IMR-90 (cell line): ENCODE measurements at regions not wholly inside any gene's neighbourhood (a gene's known extent, or its start where the extent isn't known, plus 50 kb on each side); places are given as distances from the start of the nearest gene placed in this dataset.

Source experiments
- ATAC-seq: fragments of 200-7000 bp; cut with Tn5 transposase; 2 replicates; pipeline ENCODE4 v1.9.1; 2020; ENCODE audit warnings: low read depth, mild to moderate bottlenecking, moderate library complexity
- BruUV-seq: library from RNA; stranded (reverse); fragments of 400-500 nt; replicated peaks from 2 replicates; lab custom pipeline; 2021; lab: Mats Ljungman, UMichigan
- CTCF ChIA-PET: fragments of 300-600 bp; formaldehyde crosslinking; extraction: SDS; loops from one replicate; lab custom pipeline; 2021; ENCODE audit warnings: antibody characterized with exemption; lab: Yijun Ruan, JAX
- POLR2A ChIA-PET: fragments of 300-600 bp; sonication (Branson Sonifier 250); formaldehyde crosslinking; loops from one replicate; lab custom pipeline; 2022; ENCODE audit warnings: antibody characterized with exemption; ENCODE audit not compliant: unreplicated experiment; lab: Charles Lee
- DNase-seq: peaks from one replicate; pipeline ENCODE4 v3.0.0; 2013
- H2AFZ ChIP-seq: replicated peaks from 2 replicates; pipeline ENCODE3; 2013; ENCODE audit warnings: low read length, mild to moderate bottlenecking; ENCODE audit not compliant: poor library complexity
- H2AK5ac ChIP-seq: 2 replicates; pipeline ENCODE4 v1.6.1; 2013; ENCODE audit warnings: low read depth, low read length, inconsistent platforms
- H2AK9ac ChIP-seq: replicated peaks from 2 replicates; pipeline ENCODE3; 2013; ENCODE audit warnings: mild to moderate bottlenecking, low read depth, low read length, moderate library complexity; ENCODE audit not compliant: poor library complexity
- H2BK120ac ChIP-seq: 2 replicates; pipeline ENCODE4 v1.6.1; 2013; ENCODE audit warnings: low read depth, low read length, inconsistent platforms
- H2BK15ac ChIP-seq: 3 replicates; pipeline ENCODE4 v1.6.1; 2013; ENCODE audit warnings: low read depth, low read length, inconsistent platforms
- H2BK20ac ChIP-seq: 2 replicates; pipeline ENCODE4 v1.6.1; 2013; ENCODE audit warnings: low read depth, mild to moderate bottlenecking, inconsistent platforms, low read length, moderate library complexity
- H2BK5ac ChIP-seq: 2 replicates; pipeline ENCODE4 v1.6.1; 2013; ENCODE audit warnings: mild to moderate bottlenecking, low read depth, low read length, inconsistent platforms; ENCODE audit not compliant: poor library complexity, severe bottlenecking
- H3K14ac ChIP-seq: replicated peaks from 2 replicates; pipeline ENCODE4 v1.6.1; 2013; ENCODE audit warnings: low read depth, low read length, inconsistent platforms
- H3K18ac ChIP-seq: 2 replicates; pipeline ENCODE4 v1.6.1; 2013; ENCODE audit warnings: low read depth, low read length, control low read depth
- H3K23ac ChIP-seq: 2 replicates; pipeline ENCODE4 v1.6.1; 2013; ENCODE audit warnings: low read depth, low read length, inconsistent platforms
- H3K27ac ChIP-seq: 2 replicates; pipeline ENCODE4 v1.5.1; 2013; ENCODE audit warnings: mild to moderate bottlenecking, control low read depth, low read length; ENCODE audit not compliant: insufficient read depth
- H3K27me3 ChIP-seq: 2 replicates; pipeline ENCODE4 v1.6.1; 2013; ENCODE audit warnings: low read length; ENCODE audit not compliant: control insufficient read depth, insufficient read depth
- H3K36me3 ChIP-seq: 2 replicates; pipeline ENCODE4 v1.6.1; 2013; ENCODE audit warnings: low read length, mixed read lengths; ENCODE audit not compliant: control insufficient read depth, insufficient read depth
- H3K4ac ChIP-seq: 2 replicates; pipeline ENCODE4 v1.6.1; 2013; ENCODE audit warnings: low read depth, low read length, inconsistent platforms
- H3K4me1 ChIP-seq: 2 replicates; pipeline ENCODE4 v1.6.1; 2013; ENCODE audit warnings: low read length, mixed read lengths; ENCODE audit not compliant: control insufficient read depth, insufficient read depth
- H3K4me2 ChIP-seq: 2 replicates; pipeline ENCODE4 v1.6.1; 2013; ENCODE audit warnings: low read depth, mild to moderate bottlenecking, control low read depth, low read length, moderate library complexity
- H3K4me3 ChIP-seq: 2 replicates; pipeline ENCODE4 v1.5.1; 2013; ENCODE audit warnings: low read depth, mild to moderate bottlenecking, control low read depth, low read length, moderate library complexity; ENCODE audit not compliant: insufficient read depth
- H3K56ac ChIP-seq: 2 replicates; pipeline ENCODE4 v1.6.1; 2013; ENCODE audit warnings: low read length, inconsistent platforms; ENCODE audit not compliant: insufficient read depth; ENCODE audit errors: extremely low read depth
- H3K79me1 ChIP-seq, 2 experiments: 2 replicates each; pipeline ENCODE4 v1.6.1; 2013; ENCODE audit warnings: low read length in 2 of 2, inconsistent platforms in 1 of 2, low read depth in 1 of 2
- H3K9ac ChIP-seq: 2 replicates; pipeline ENCODE4 v1.6.1; 2013; ENCODE audit warnings: low read depth, low read length, control low read depth
- H3K9me1 ChIP-seq: 2 replicates; pipeline ENCODE4 v1.6.1; 2013; ENCODE audit warnings: low read length, inconsistent platforms; ENCODE audit not compliant: insufficient read depth
- H3K9me3 ChIP-seq: 2 replicates; pipeline ENCODE4 v1.6.1; 2013; ENCODE audit warnings: low read length; ENCODE audit not compliant: control insufficient read depth, insufficient read depth
- H4K20me1 ChIP-seq: 2 replicates; pipeline ENCODE4 v1.6.1; 2013; ENCODE audit warnings: low read length, inconsistent platforms; ENCODE audit not compliant: insufficient read depth
- H4K5ac ChIP-seq: 2 replicates; pipeline ENCODE4 v1.6.1; 2013; ENCODE audit warnings: mild to moderate bottlenecking, low read depth, low read length, control low read depth
- H4K8ac ChIP-seq, 2 experiments: 2 replicates each; pipeline ENCODE4 v1.6.1; 2013; ENCODE audit warnings: low read depth in 2 of 2, low read length in 2 of 2, control low read depth in 1 of 2, inconsistent platforms in 1 of 2
- H4K91ac ChIP-seq: 2 replicates; pipeline ENCODE4 v1.6.1; 2013; ENCODE audit warnings: low read depth, low read length, inconsistent platforms; ENCODE audit not compliant: insufficient read depth
- BHLHE40 ChIP-seq: fragments of 150-350 bp; IDR thresholded peaks from 2 replicates; pipeline ENCODE4 v1.6.1; 2016; ENCODE audit warnings: mild to moderate bottlenecking, low read depth, low read length
- CEBPB ChIP-seq: IDR thresholded peaks from 2 replicates; pipeline ENCODE4 v1.6.1; 2012; ENCODE audit warnings: low read depth, low read length, improper control_type of control experiment
- CHD1 ChIP-seq: IDR thresholded peaks from 2 replicates; pipeline ENCODE4 v1.6.1; 2012; ENCODE audit warnings: low read depth, low read length, improper control_type of control experiment
- FOS ChIP-seq: fragments of 150-350 bp; IDR thresholded peaks from 2 replicates; pipeline ENCODE4 v1.6.1; 2016; ENCODE audit warnings: low read depth, low read length
- MAFK ChIP-seq: IDR thresholded peaks from 2 replicates; pipeline ENCODE4 v1.6.1; 2012; ENCODE audit warnings: low read depth, low read length, improper control_type of control experiment
- MAZ ChIP-seq: IDR thresholded peaks from 2 replicates; pipeline ENCODE4 v1.6.1; 2012; ENCODE audit warnings: low read depth, mild to moderate bottlenecking, low read length, improper control_type of control experiment, moderate library complexity, borderline replicate concordance
- MXI1 ChIP-seq: IDR thresholded peaks from 2 replicates; pipeline ENCODE4 v1.6.1; 2012; ENCODE audit warnings: low read depth, mild to moderate bottlenecking, low read length, moderate library complexity, borderline replicate concordance
- NFE2L2 ChIP-seq: fragments of 150-350 bp; IDR thresholded peaks from 2 replicates; pipeline ENCODE4 v1.6.1; 2016; ENCODE audit warnings: low read depth, mild to moderate bottlenecking, low read length
- POLR2A ChIP-seq: IDR thresholded peaks from 2 replicates; pipeline ENCODE4 v1.6.1; 2012; ENCODE audit warnings: mild to moderate bottlenecking, low read depth, low read length
- RAD21 ChIP-seq: IDR thresholded peaks from 2 replicates; pipeline ENCODE4 v1.6.1; 2012; ENCODE audit warnings: low read length, improper control_type of control experiment
- RCOR1 ChIP-seq: IDR thresholded peaks from 2 replicates; pipeline ENCODE4 v1.6.1; 2012; ENCODE audit warnings: mild to moderate bottlenecking, low read length, improper control_type of control experiment; ENCODE audit not compliant: insufficient replicate concordance
- RFX5 ChIP-seq: IDR thresholded peaks from 2 replicates; pipeline ENCODE4 v1.8.0; 2012; ENCODE audit warnings: low read depth, mild to moderate bottlenecking, low read length, moderate library complexity
- SMC3 ChIP-seq: fragments of 150-350 bp; IDR thresholded peaks from 2 replicates; pipeline ENCODE4 v1.6.1; 2016; ENCODE audit warnings: low read depth, mild to moderate bottlenecking, antibody characterized with exemption, low read length, moderate library complexity
- WGBS, 2 experiments: methylation state at CpG; one replicate each; pipeline versions ENCODE4 v1.1.5 to v1.1.7; 2013; ENCODE audit warnings: missing lambda C conversion rate in 2 of 2; ENCODE audit not compliant: insufficient read length in 1 of 2; ENCODE audit errors: extremely low coverage in 2 of 2; 5-methylcytosine and 5-hydroxymethylcytosine counted together
- dilution Hi-C: fragments of 300-500 bp; cut with HindIII; formaldehyde crosslinking; loops from one replicate; pipeline ENCODE4 v1.14.3; 2018; ENCODE audit warnings: low sequenced_read_pairs; ENCODE audit not compliant: unreplicated experiment
- in situ Hi-C: fragments of 300-500 bp; cut with MboI; formaldehyde crosslinking; loops from 3 replicates; pipeline ENCODE4 v1.14.3; 2019; ENCODE audit warnings: low sequenced_read_pairs, inconsistent platforms, mixed read lengths
- intact Hi-C: fragments of 100-400 bp; cut with micrococcal nuclease; formaldehyde crosslinking; loops from 2 replicates; pipeline ENCODE4 v1.10.0; 2022
- TF ChIP-seq, protein P1 (sequence below): fragments of 150-350 bp; IDR thresholded peaks from 2 replicates; pipeline ENCODE4 v1.6.1; 2016; ENCODE audit warnings: low read depth, mild to moderate bottlenecking, low read length, moderate library complexity, borderline replicate concordance
- TF ChIP-seq, protein P2 (sequence below): fragments of 150-350 bp; IDR thresholded peaks from 2 replicates; pipeline ENCODE4 v1.6.1; 2017; ENCODE audit warnings: mild to moderate bottlenecking, antibody characterized with exemption, low read length, low read depth
- TF ChIP-seq, protein P3 (sequence below): conservative IDR thresholded peaks from 2 replicates; pipeline ENCODE4 v1.5.1; 2012; ENCODE audit warnings: mild to moderate bottlenecking, low read depth, low read length, improper control_type of control experiment

DNA sequence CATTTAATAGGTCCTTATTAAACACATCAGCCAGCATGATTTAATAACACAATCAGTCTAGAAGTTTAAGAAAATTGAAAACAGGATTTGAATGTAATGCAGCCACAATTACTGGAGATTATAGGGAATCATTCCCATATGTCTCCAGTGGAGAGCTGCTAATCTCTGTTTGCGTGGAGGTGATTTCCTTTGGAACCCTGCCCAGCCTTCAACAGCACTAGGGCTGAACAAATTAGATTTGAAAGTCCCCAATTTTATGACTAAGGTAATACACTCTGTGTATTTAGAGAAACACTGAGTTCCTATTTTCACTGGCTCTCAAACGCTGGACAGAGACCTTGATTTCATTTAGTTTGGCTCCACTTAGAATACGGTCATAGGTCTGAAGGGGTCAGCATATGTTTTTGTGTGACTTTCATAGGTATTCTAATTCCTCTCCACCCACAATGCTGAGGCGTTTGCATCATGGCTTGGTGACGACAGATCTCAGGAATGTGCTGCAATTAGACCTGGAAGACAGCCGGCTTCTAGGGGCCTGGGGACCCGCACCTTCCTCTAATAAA is 508.3 kb downstream of the EBF1 start:
- ATAC-seq (no peak), DNase-seq (no peak)
- H2BK15ac ChIP-seq: no peak overlapping the region
- no peak overlapping the region for H3K4me2 ChIP-seq
- no peak overlapping the region for H2BK20ac ChIP-seq
- 28% methylated on average over 3 of the region's 7 CpGs; no CpG with 5 or more reads in 1 of the 2 experiments for WGBS, 2 experiments
- no peaks in the 10 kb centered on the region for H3K9me1 ChIP-seq
- H4K20me1 ChIP-seq: no peaks in the 10 kb centered on the region
- H3K36me3 ChIP-seq: no peaks in the 10 kb centered on the region
- H3K9ac ChIP-seq: no peak overlapping the region
- no peak overlapping the region for H2AK5ac ChIP-seq
- intact Hi-C loops (no loop called here), dilution Hi-C loops (no loop called here), in situ Hi-C loops (no loop called here)
- BruUV-seq: no TSS peak
- no peak overlapping the region for H3K27ac ChIP-seq
- POLR2A ChIA-PET: no interaction called here
- no peak overlapping the region for H4K8ac ChIP-seq
- H3K4me1 ChIP-seq: no peaks in the 10 kb centered on the region
- H3K79me1 ChIP-seq: no peaks in the 10 kb centered on the region
- H3K56ac ChIP-seq: no peak overlapping the region
- no peak overlapping the region for H2AK9ac ChIP-seq
- no peak overlapping the region for H3K18ac ChIP-seq
- H2AFZ ChIP-seq: no peak overlapping the region
- no peak overlapping the region for H4K5ac ChIP-seq
- no peaks in the 10 kb centered on the region; the same call in 1 of the 2 replicates for H3K9me3 ChIP-seq
- no peak overlapping the region for H3K4me3 ChIP-seq
- H3K23ac ChIP-seq: no peak overlapping the region
- CTCF ChIA-PET: no interaction called here
- H2BK5ac ChIP-seq: no peak overlapping the region
- no peaks in the 10 kb centered on the region for H3K27me3 ChIP-seq
- TF ChIP-seq SMC3 (no peak), BHLHE40 (no peak), RFX5 (no peak), CEBPB (no peak), RAD21 (no peak), NFE2L2 (no peak), FOS (no peak), MAZ (no peak), CHD1 (no peak), RCOR1 (no peak), MAFK (no peak), MXI1 (no peak), POLR2A (no peak)
- TF ChIP-seq, protein P1, sequence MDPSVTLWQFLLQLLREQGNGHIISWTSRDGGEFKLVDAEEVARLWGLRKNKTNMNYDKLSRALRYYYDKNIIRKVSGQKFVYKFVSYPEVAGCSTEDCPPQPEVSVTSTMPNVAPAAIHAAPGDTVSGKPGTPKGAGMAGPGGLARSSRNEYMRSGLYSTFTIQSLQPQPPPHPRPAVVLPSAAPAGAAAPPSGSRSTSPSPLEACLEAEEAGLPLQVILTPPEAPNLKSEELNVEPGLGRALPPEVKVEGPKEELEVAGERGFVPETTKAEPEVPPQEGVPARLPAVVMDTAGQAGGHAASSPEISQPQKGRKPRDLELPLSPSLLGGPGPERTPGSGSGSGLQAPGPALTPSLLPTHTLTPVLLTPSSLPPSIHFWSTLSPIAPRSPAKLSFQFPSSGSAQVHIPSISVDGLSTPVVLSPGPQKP: no peak
- TF ChIP-seq, protein P2, sequence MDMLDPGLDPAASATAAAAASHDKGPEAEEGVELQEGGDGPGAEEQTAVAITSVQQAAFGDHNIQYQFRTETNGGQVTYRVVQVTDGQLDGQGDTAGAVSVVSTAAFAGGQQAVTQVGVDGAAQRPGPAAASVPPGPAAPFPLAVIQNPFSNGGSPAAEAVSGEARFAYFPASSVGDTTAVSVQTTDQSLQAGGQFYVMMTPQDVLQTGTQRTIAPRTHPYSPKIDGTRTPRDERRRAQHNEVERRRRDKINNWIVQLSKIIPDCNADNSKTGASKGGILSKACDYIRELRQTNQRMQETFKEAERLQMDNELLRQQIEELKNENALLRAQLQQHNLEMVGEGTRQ: no peak
- TF ChIP-seq, protein P3, sequence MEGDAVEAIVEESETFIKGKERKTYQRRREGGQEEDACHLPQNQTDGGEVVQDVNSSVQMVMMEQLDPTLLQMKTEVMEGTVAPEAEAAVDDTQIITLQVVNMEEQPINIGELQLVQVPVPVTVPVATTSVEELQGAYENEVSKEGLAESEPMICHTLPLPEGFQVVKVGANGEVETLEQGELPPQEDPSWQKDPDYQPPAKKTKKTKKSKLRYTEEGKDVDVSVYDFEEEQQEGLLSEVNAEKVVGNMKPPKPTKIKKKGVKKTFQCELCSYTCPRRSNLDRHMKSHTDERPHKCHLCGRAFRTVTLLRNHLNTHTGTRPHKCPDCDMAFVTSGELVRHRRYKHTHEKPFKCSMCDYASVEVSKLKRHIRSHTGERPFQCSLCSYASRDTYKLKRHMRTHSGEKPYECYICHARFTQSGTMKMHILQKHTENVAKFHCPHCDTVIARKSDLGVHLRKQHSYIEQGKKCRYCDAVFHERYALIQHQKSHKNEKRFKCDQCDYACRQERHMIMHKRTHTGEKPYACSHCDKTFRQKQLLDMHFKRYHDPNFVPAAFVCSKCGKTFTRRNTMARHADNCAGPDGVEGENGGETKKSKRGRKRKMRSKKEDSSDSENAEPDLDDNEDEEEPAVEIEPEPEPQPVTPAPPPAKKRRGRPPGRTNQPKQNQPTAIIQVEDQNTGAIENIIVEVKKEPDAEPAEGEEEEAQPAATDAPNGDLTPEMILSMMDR: no peak
- H3K4ac ChIP-seq: no peak overlapping the region
- H4K91ac ChIP-seq: no peak overlapping the region
- H3K14ac ChIP-seq: no peak overlapping the region
- no peak overlapping the region for H2BK120ac ChIP-seq
